ENCODE measurements at regions not wholly inside any gene's neighbourhood (a gene's known extent, or its start where the extent isn't known, plus 50 kb on each side); places are given as distances from the start of the nearest gene placed in this dataset.

- Histone ChIP-seq H3K79me2 (ENCODE audit: control insufficient read depth in 1 of 2, insufficient read depth in 2 of 2, low read length in 2 of 2) (no peaks in the 10 kb centered on the region), H2AFZ (ENCODE audit: low read length) (no peak overlapping the region), H2BK12ac (ENCODE audit: low read depth, low read length) (no peak overlapping the region), H3K9ac (replicated peaks in 1 of 4; ENCODE audit: extremely low read depth in 1 of 4, low read depth in 3 of 4, low read length in 3 of 4) (no peak overlapping the region), H2BK20ac (ENCODE audit: low read length) (no peak overlapping the region), H2BK5ac (ENCODE audit: low read depth, low read length) (no peak overlapping the region), H3K4me1 (replicated peaks in 1 of 4; ENCODE audit: control insufficient read depth in 3 of 4, insufficient read depth in 4 of 4, low read length in 3 of 4) (peaks cover 0 to 2% (median 0%) of the 10 kb centered on the region in 4 experiments; a peak in 1 of 7 replicates), H3K4ac (replicated peaks; ENCODE audit: insufficient read length, low read depth, low read length) (no peak overlapping the region), H3K27ac (ENCODE audit: low read depth, low read length) (no peak overlapping the region), H3K23ac (ENCODE audit: insufficient read length) (no peak overlapping the region), H4K91ac (replicated peaks; ENCODE audit: insufficient read length, low read length) (no peak overlapping the region), H3K9me3 (ENCODE audit: insufficient read depth in 2 of 2, low read depth in 1 of 2, low read length in 1 of 2) (no peaks in the 10 kb centered on the region), H3K27me3 (replicated peaks in 1 of 4; ENCODE audit: control insufficient read depth in 3 of 4, extremely low read depth in 1 of 4, insufficient read depth in 3 of 4, low read length in 3 of 4) (no peaks in the 10 kb centered on the region), H3K14ac (ENCODE audit: insufficient read length) (no peak overlapping the region), H4K8ac (ENCODE audit: extremely low read depth, insufficient read depth, low read length) (peak overlapping the region; percentile 31), H3K36me3 (ENCODE audit: control insufficient read depth in 2 of 4, insufficient read depth in 4 of 4, low read length in 3 of 4) (no peaks in the 10 kb centered on the region), H2BK120ac (replicated peaks; ENCODE audit: low read depth, low read length) (no peak overlapping the region), H3K18ac (ENCODE audit: extremely low read depth, low read length) (no peak overlapping the region; the same call in none of the 2 replicates), H2AK5ac (ENCODE audit: low read depth, low read length) (no peak overlapping the region), H3K79me1 (ENCODE audit: low read depth, low read length) (no peaks in the 10 kb centered on the region), H2BK15ac (ENCODE audit: low read length) (0 out of 2 replicates have a peak overlapping the region, but pooled peaks have one; percentile 31), H3K4me3 (ENCODE audit: extremely low read depth in 1 of 4, insufficient read depth in 2 of 4, low read depth in 3 of 4, low read length in 4 of 4) (no peak overlapping the region), H3K56ac (replicated peaks; ENCODE audit: insufficient read length, low read depth, low read length) (no peak overlapping the region), H3K23me2 (ENCODE audit: low read depth, low read length) (no peaks in the 10 kb centered on the region), H4K20me1 (replicated peaks in 1 of 2; ENCODE audit: control insufficient read depth in 1 of 2, insufficient read depth in 2 of 2, low read length in 2 of 2) (no peaks in the 10 kb centered on the region), H3K4me2 (ENCODE audit: insufficient read depth in 1 of 2, low read depth in 2 of 2, low read length in 2 of 2) (no peak overlapping the region), H4K5ac (ENCODE audit: insufficient read length, low read depth, low read length) (no peak overlapping the region)
- WGBS, 2 experiments (ENCODE audit: extremely low coverage in 1 of 2, insufficient coverage in 1 of 2, insufficient read length in 1 of 2, insufficient replicate concordance in 2 of 2, low coverage in 1 of 2, low lambda C conversion rate in 2 of 2, missing lambda C conversion rate in 1 of 2), result 74% methylated on average over 16 of the region's 16 CpGs; no CpG with 5 or more reads in 1 of the 2 experiments
- peak in 1 of 2 experiments; percentile 76 for DNase-seq (ENCODE audit: low read depth in 1 of 2, low spot score in 2 of 2)
- ChIA-PET POLR2A (ENCODE audit: partially characterized antibody) (interaction anchor here (0.6 kb wide), 1 partner anchor 144 kb away, joined by 3 read pairs; no protein-coding TSS in a partner anchor), CTCF (ENCODE audit: partially characterized antibody) (interaction anchor here (0.6 to 2.9 kb wide), 32 partner anchors 9 to 775 kb away, joined by 3 to 32 read pairs (median 4); no protein-coding TSS in a partner anchor)
- no peak for FAIRE-seq
- TF ChIP-seq TAF1 (IDR thresholded peaks at IDR 0.05; ENCODE audit: low read depth, low read length), result no peak
- peak; percentile 80 to 84 for TF ChIP-seq RAD21 (IDR thresholded peaks at IDR 0.05 in 1 of 2, conservative IDR thresholded peaks at IDR 0.05 in 1 of 2; ENCODE audit: low read depth in 2 of 2, low read length in 2 of 2)
- TF ChIP-seq KDM4A (IDR thresholded peaks at IDR 0.05; ENCODE audit: low read depth, low read length, severe bottlenecking), result no peak
- no peak for TF ChIP-seq CHD1 (IDR thresholded peaks at IDR 0.05; ENCODE audit: low read depth, low read length)
- TF ChIP-seq SIX5 (IDR thresholded peaks at IDR 0.05; ENCODE audit: low read depth, low read length), result no peak
- no peak for TF ChIP-seq E2F6 (IDR thresholded peaks at IDR 0.05)
- no peak for TF ChIP-seq TCF12 (IDR thresholded peaks at IDR 0.05; ENCODE audit: low read depth, low read length)
- no peak for TF ChIP-seq BRCA1 (IDR thresholded peaks at IDR 0.05; ENCODE audit: low read depth, low read length)
- TF ChIP-seq CBX5 (IDR thresholded peaks at IDR 0.05; ENCODE audit: low read depth, low read length), result no peak
- no peak for TF ChIP-seq CTBP2 (IDR thresholded peaks at IDR 0.05; ENCODE audit: borderline replicate concordance, insufficient read depth, insufficient read length, low read length)
- peak; percentile 66 to 72 (median 68) for TF ChIP-seq CTCF (IDR thresholded peaks at IDR 0.05; ENCODE audit: control extremely low read depth in 1 of 3, insufficient read depth in 1 of 3, low read depth in 1 of 3, low read length in 3 of 3)
Measured at GRCh38 chr15:31200735-31201151, 99.2 kb upstream of the TRPM1 start.
